ENCODE measurements at regions not wholly inside any gene's neighbourhood (a gene's known extent, or its start where the extent isn't known, plus 50 kb on each side); places are given as distances from the start of the nearest gene placed in this dataset.

DNA sequence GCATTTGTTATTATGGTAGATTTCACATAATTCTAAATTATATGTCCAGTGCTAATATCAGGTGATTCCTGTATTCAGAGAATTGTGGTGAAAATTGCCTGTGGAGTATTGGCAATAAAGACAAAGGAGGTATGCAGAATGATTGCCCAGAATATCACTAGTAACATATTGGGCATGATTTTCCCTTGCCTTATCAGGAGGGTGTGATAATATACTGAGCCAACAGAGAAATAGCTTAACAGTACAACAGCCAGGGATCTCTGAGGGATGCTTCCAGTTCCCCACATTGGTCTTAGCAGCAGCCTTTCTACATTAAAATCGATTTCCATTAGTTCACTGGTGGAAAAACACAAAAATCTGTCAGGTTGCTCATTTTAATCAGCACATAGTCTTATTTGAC is 122.9 kb upstream of the COL3A1 start:
- no peak for DNase-seq (ENCODE audit: low read depth)
- CTCF ChIA-PET = interaction anchor here (0.7 kb wide), 1 partner anchor 10 kb away, joined by 3 read pairs; no protein-coding TSS in a partner anchor
- POLR2A ChIA-PET = no interaction called here
- no peak overlapping the region for H3K4me3 ChIP-seq (ENCODE audit: low read depth, low read length)
- TF ChIP-seq, protein P1, sequence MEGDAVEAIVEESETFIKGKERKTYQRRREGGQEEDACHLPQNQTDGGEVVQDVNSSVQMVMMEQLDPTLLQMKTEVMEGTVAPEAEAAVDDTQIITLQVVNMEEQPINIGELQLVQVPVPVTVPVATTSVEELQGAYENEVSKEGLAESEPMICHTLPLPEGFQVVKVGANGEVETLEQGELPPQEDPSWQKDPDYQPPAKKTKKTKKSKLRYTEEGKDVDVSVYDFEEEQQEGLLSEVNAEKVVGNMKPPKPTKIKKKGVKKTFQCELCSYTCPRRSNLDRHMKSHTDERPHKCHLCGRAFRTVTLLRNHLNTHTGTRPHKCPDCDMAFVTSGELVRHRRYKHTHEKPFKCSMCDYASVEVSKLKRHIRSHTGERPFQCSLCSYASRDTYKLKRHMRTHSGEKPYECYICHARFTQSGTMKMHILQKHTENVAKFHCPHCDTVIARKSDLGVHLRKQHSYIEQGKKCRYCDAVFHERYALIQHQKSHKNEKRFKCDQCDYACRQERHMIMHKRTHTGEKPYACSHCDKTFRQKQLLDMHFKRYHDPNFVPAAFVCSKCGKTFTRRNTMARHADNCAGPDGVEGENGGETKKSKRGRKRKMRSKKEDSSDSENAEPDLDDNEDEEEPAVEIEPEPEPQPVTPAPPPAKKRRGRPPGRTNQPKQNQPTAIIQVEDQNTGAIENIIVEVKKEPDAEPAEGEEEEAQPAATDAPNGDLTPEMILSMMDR (IDR thresholded peaks at IDR 0.05; ENCODE audit: insufficient read depth, low read depth, low read length) = no peak
- H3K27me3 ChIP-seq (ENCODE audit: control insufficient read depth, insufficient read depth, low read length) = no peaks in the 10 kb centered on the region
- no peaks in the 10 kb centered on the region for H3K36me3 ChIP-seq (ENCODE audit: control insufficient read depth, insufficient read depth, low read length)

DNA sequence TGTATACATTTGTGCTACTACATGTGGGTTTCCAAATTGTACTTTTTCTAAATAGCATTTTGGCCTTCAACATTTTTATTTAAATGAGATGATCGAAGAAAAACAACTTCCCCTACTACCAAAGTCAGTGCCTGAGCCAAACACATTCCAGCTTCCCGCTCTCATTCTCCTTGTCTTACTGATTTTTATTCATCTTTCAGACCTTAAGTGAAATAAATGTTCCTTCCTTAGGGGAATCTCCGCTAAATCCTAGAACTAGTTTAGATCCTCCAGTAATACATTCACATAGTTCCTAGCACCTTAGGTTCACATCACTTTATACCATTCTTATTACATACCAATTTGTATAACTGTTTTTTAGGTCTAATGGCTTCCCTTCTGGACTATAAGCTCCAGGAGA is 122.3 kb upstream of the COL3A1 start:
- CTCF ChIA-PET = no interaction called here
- POLR2A ChIA-PET = no interaction called here
- Histone ChIP-seq H3K36me3 (ENCODE audit: control insufficient read depth, insufficient read depth, low read length) (no peaks in the 10 kb centered on the region), H3K27me3 (ENCODE audit: control insufficient read depth, insufficient read depth, low read length) (no peaks in the 10 kb centered on the region), H3K4me3 (ENCODE audit: low read depth, low read length) (no peak overlapping the region)
- TF ChIP-seq, protein P1 (IDR thresholded peaks at IDR 0.05; ENCODE audit: insufficient read depth, low read depth, low read length) = no peak
- DNase-seq (ENCODE audit: low read depth) = no peak

DNA sequence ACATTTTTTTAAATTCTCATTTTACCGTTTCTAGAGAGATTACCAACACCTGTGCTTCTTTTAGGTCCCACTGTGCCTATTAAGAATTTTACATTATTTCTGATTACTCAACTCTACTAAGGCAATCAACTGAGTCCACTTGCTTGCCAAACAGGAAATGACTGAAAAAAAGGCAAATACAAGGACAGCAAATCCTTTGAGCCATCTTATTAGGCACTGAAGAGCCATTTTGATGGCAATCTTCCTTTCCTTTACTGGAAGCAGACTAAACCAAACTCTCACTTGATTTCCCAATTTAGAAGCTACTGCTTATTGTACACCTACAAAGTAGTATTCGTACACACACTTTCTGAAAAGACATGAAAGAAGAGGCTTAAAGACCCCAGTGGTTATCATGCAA is 121.4 kb upstream of the COL3A1 start:
- no peak overlapping the region for H3K4me3 ChIP-seq (ENCODE audit: low read depth, low read length)
- ChIA-PET POLR2A (interaction anchor here (0.6 kb wide), 1 partner anchor 41 kb away, joined by 4 read pairs; no protein-coding TSS in a partner anchor), CTCF (no interaction called here)
- no peaks in the 10 kb centered on the region for H3K36me3 ChIP-seq (ENCODE audit: control insufficient read depth, insufficient read depth, low read length)
- H3K27me3 ChIP-seq (ENCODE audit: control insufficient read depth, insufficient read depth, low read length) = no peaks in the 10 kb centered on the region
- TF ChIP-seq, protein P1 (IDR thresholded peaks at IDR 0.05; ENCODE audit: insufficient read depth, low read depth, low read length) = no peak
- DNase-seq (ENCODE audit: low read depth) = no peak

DNA sequence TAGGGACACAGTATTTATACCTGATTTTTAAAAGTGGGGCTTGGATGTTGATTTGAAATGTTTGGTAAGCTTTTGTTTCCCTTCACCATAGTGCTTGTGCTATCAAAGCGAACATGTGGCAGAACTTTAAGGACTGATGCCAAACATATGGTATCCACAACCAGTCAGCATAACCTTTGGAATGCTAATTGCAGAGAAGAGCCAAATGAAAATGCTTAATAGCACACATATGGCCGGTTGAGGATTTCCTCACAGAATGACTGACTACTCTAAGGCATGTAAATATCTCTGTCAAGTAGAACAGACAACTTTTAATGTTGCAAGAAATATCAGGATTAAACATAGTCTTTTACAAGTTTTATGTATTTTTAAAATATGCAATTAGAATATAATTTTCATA is 120.9 kb upstream of the COL3A1 start:
- no peaks in the 10 kb centered on the region for H3K27me3 ChIP-seq (ENCODE audit: control insufficient read depth, insufficient read depth, low read length)
- DNase-seq (ENCODE audit: low read depth) = peak; percentile 93
- ChIA-PET POLR2A (interaction anchor here (0.6 kb wide), 1 partner anchor 41 kb away, joined by 4 read pairs; no protein-coding TSS in a partner anchor), CTCF (no interaction called here)
- no peaks in the 10 kb centered on the region for H3K36me3 ChIP-seq (ENCODE audit: control insufficient read depth, insufficient read depth, low read length)
- no peak overlapping the region for H3K4me3 ChIP-seq (ENCODE audit: low read depth, low read length)
- TF ChIP-seq, protein P1 (IDR thresholded peaks at IDR 0.05; ENCODE audit: insufficient read depth, low read depth, low read length) = no peak

DNA sequence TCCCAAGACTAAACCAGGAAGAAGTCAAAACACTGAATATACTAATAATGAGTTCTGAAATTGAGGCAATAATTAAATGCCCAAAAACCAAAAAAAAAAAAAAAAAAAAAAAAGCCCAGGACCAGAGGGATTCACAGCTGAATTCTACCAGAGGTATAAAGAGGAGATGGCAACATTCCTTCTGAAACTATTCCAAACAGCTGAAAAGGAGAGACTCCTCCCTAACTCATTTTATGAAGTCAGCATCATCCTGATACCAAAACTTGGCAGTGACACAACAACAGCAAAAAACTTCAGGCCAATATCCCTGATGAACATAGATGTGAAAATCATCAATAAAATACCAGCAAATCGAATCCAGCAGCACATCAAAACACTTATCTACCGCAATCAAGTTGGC is 108.5 kb upstream of the COL3A1 start:
- no peak for DNase-seq (ENCODE audit: low read depth)
- no peaks in the 10 kb centered on the region for H3K36me3 ChIP-seq (ENCODE audit: control insufficient read depth, insufficient read depth, low read length)
- H3K27me3 ChIP-seq (ENCODE audit: control insufficient read depth, insufficient read depth, low read length) = no peaks in the 10 kb centered on the region
- TF ChIP-seq, protein P1 (IDR thresholded peaks at IDR 0.05; ENCODE audit: insufficient read depth, low read depth, low read length) = no peak
- POLR2A ChIA-PET = no interaction called here
- CTCF ChIA-PET = no interaction called here
- no peak overlapping the region for H3K4me3 ChIP-seq (ENCODE audit: low read depth, low read length)

All from BJ (cell line).